ENCODE measurements at regions not wholly inside any gene's neighbourhood (a gene's known extent, or its start where the extent isn't known, plus 50 kb on each side); places are given as distances from the start of the nearest gene placed in this dataset.

DNA sequence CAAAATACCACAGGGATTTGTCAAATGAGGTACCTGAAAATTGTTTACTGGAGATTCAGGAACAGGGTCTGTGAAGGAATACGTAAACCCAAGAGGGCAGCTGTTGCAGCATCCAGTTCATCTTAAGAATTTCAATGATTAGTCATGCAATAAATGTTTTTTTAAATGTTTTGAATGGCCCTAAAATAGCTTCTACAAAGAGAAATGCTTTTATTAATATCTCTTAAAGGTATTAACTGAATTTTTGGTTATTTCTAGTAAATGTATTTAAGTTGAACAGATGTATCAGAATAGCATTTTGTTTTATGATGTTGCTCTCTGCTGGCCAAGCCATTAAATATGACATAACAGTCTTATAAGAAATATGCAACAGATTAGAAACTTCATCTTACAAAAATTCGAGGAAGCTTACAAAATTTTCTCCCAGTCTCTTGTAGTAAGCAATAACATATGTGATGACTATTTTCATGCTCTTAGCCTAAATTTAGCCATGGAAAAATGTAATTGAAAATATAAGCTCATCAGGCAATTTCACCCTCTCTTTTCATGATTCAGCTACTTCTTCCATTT lies 863.9 kb downstream of the SUCLG1 start:
- TF ChIP-seq, protein P1, sequence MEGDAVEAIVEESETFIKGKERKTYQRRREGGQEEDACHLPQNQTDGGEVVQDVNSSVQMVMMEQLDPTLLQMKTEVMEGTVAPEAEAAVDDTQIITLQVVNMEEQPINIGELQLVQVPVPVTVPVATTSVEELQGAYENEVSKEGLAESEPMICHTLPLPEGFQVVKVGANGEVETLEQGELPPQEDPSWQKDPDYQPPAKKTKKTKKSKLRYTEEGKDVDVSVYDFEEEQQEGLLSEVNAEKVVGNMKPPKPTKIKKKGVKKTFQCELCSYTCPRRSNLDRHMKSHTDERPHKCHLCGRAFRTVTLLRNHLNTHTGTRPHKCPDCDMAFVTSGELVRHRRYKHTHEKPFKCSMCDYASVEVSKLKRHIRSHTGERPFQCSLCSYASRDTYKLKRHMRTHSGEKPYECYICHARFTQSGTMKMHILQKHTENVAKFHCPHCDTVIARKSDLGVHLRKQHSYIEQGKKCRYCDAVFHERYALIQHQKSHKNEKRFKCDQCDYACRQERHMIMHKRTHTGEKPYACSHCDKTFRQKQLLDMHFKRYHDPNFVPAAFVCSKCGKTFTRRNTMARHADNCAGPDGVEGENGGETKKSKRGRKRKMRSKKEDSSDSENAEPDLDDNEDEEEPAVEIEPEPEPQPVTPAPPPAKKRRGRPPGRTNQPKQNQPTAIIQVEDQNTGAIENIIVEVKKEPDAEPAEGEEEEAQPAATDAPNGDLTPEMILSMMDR (IDR thresholded peaks at IDR 0.05): no peak
- TF ChIP-seq POLR2AphosphoS5 (IDR thresholded peaks at IDR 0.05) (no peak), POLR2A (IDR thresholded peaks at IDR 0.05) (no peak)

Measured in upper lobe of left lung (tissue), 4 donors.